Retinal pigment epithelial cell (primary cell): ENCODE measurements at regions not wholly inside any gene's neighbourhood (a gene's known extent, or its start where the extent isn't known, plus 50 kb on each side); places are given as distances from the start of the nearest gene placed in this dataset.

ENCODE experiments used
- DNase-seq: peaks from one replicate; pipeline ENCODE4 v3.0.0-alpha.2; 2010; ENCODE audit warnings: low read depth
- H3K4me3 ChIP-seq: 2 replicates; pipeline ENCODE4 v1.5.1; 2011; ENCODE audit warnings: mild to moderate bottlenecking, low read length, control low read depth, moderate library complexity
- TF ChIP-seq, protein P1 (sequence below): conservative IDR thresholded peaks from 2 replicates; pipeline ENCODE4 v1.5.1; 2011; ENCODE audit warnings: low read depth, low read length, control low read depth, inconsistent platforms

DNA sequence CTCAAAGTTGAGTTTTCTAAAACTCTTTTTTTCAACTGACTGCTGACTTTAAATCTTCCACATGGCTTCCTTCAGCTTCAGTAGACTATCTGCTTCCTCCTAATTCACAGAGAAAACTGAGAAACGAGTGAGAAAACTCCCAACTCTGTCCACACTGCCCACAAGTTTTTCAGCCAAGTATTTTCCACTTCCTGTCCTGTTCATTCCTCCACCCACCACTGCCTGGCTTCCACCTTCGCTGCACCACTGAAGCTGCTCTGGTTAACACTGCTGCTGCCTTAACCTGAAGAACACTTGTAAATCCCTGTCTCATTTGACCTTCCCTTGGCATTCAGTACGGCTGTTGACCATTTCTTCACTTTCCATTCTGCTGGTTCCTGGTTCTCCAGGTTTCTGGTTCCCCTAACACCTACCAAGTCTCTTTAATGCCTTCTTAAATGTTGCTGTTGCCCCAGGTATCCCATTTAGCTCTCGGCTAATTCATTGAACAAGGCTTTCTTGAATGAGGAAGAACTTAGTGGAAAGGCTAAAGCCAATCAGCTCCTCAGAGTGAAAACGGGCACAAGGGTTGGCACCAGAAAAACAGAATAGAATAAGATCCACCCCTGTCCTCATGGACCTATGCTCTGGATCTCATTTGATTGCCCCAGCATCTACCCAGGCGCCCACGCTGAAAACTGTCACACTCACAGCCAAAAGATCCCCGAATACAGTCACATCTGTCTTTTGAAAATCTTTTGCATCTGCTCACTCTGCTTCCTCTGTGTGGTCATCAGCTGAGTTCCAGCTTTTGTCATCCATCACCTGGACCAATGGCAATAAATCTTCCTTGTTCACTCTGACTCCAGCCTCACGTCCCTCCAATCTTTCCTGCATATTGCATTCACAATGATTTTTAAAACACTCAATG is 104.4 kb upstream of the TAB2 start:
- TF ChIP-seq, protein P1, sequence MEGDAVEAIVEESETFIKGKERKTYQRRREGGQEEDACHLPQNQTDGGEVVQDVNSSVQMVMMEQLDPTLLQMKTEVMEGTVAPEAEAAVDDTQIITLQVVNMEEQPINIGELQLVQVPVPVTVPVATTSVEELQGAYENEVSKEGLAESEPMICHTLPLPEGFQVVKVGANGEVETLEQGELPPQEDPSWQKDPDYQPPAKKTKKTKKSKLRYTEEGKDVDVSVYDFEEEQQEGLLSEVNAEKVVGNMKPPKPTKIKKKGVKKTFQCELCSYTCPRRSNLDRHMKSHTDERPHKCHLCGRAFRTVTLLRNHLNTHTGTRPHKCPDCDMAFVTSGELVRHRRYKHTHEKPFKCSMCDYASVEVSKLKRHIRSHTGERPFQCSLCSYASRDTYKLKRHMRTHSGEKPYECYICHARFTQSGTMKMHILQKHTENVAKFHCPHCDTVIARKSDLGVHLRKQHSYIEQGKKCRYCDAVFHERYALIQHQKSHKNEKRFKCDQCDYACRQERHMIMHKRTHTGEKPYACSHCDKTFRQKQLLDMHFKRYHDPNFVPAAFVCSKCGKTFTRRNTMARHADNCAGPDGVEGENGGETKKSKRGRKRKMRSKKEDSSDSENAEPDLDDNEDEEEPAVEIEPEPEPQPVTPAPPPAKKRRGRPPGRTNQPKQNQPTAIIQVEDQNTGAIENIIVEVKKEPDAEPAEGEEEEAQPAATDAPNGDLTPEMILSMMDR: no peak
- no peak for DNase-seq
- H3K4me3 ChIP-seq: no peak overlapping the region

DNA sequence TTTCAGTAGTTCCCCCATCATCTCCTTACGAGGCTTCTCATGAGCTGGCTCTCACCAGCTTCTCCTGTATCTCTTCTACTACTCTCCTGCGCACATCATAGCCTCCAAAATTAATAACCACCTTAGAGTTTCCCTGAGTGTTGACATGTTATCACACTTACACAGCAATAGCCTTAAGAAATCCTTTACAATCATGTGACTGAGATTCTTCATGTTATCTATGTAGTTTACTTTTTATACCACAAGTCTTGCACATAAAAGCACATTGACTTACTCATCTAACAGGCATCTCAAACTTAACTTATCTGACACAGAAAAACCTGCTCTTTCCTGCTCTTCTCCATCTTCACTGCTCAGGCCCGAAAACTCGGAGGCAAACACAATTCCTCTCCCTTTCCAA is 103.7 kb upstream of the TAB2 start:
- no peak overlapping the region for H3K4me3 ChIP-seq
- TF ChIP-seq, protein P1: no peak
- DNase-seq: no peak

DNA sequence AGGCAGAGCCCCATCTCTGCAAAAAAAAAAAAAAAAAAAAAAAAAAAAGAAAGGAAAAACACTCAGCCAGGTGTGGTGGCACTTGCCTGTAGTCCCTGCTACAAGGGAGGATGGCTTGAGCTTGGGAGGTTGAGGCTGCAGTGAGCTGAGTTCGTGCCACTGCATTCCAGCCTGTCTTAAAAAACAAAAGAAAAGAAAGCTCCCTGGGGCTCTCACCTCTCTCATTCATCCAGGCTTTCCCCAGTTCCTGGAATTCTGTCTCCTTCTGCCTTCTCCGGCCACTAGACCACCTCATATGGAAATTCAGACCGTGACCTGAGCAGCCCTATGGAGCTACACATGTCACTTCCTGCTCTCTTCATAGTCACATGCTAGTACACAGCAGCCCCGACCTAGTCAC is 101.1 kb upstream of the TAB2 start:
- TF ChIP-seq, protein P1: no peak
- no peak overlapping the region for H3K4me3 ChIP-seq

DNA sequence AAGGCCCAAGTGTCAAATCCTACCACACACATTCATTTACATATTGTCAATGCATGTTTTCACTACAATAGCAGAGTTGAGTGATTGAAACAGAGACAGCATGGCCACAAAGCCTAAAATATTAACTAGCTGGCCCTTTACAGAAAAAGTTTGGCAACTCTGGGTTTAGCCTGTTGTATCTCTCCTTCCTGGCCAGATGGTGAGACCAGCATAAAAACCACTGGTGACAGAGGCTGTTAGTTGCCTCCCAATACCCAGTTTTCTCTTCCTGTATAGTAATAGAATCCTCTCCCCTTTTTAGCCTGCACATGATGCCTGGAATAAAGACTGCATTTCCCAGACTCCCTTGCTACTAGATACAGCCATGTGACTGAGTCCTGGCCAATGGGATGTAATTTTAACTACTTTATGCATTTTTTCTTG is 100.0 kb upstream of the TAB2 start:
- no peak overlapping the region for H3K4me3 ChIP-seq
- DNase-seq: no peak
- TF ChIP-seq, protein P1: no peak

More for the DNA sequence above, 101.1 kb upstream of the TAB2 start:
- DNase-seq: no peak

DNA sequence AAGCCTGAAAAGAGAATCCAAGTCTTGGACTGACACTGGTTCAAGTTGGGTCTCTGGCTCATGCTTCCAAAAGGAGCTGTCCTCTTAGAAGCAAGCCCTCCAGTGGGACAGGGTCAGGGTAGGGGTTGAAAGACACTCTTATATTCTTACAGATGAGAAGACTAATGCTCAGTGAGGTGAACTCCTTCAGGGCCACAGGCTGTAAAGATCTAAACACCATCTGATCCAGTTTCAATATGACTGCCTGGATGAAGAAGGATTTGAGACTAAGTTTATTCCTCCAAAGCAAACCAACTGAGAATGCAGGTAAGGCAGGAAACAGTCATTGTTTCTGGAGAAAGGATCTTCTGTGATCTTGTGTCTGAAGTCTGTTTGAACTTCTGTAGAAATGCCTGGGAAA is 99.0 kb upstream of the TAB2 start:
- DNase-seq: no peak
- TF ChIP-seq, protein P1: no peak
- no peak overlapping the region for H3K4me3 ChIP-seq

DNA sequence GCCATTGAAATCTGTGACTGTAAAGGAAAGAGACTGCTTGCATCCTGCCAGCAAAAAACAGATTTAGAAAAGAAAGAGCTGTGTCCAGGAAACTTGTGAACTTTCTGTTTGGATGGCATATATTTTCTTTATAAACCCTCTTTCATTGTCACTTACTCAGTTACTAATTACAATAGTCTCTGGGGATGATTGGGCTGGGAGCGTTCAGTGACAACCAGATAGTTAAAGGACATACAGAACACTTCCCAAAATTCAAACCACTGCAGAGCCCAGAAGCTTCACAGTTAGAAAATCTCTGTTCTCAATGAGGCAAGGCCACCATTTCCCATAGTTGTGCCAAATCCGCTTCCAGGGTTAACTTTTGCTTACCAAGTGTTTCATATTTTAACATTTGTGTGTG is 98.6 kb upstream of the TAB2 start:
- TF ChIP-seq, protein P1: no peak
- no peak for DNase-seq
- H3K4me3 ChIP-seq: no peak overlapping the region
